ENCODE measurements at regions not wholly inside any gene's neighbourhood (a gene's known extent, or its start where the extent isn't known, plus 50 kb on each side); places are given as distances from the start of the nearest gene placed in this dataset.

- no peak overlapping the region for H3K4me3 ChIP-seq
- ATAC-seq: no peak
- H3K27me3 ChIP-seq: peaks cover 3% of the 10 kb centered on the region
- H3K4me1 ChIP-seq: no peaks in the 10 kb centered on the region
- peaks cover 0 to 3% (median 0%) of the 10 kb centered on the region in 3 donors for H3K9me3 ChIP-seq
- no peaks in the 10 kb centered on the region for H3K36me3 ChIP-seq
- TF ChIP-seq POLR2AphosphoS5 (IDR thresholded peaks at IDR 0.05) (no peak), POLR2A (IDR thresholded peaks at IDR 0.05) (no peak)
- no peak overlapping the region for H3K27ac ChIP-seq
- 49 to 56% methylated on average over 3 of the region's 3 CpGs for WGBS, 2 donors (ENCODE audit: low coverage in 1 of 2)
Observed at GRCh38 chr12:5348057-5348456, 83.9 kb upstream of the NTF3 start.

- no peaks in the 10 kb centered on the region for H3K36me3 ChIP-seq
- no peak overlapping the region for H3K4me3 ChIP-seq
- no peaks in the 10 kb centered on the region for H3K4me1 ChIP-seq
- 56% methylated on average over 4 of the region's 4 CpGs; no CpG with 5 or more reads in 1 of the 2 donors for WGBS, 2 donors (ENCODE audit: low coverage in 1 of 2)
- H3K27me3 ChIP-seq: no peaks in the 10 kb centered on the region
- H3K9me3 ChIP-seq: peaks cover 0 to 8% (median 0%) of the 10 kb centered on the region in 3 donors
- no peak overlapping the region for H3K27ac ChIP-seq
- TF ChIP-seq EP300 (IDR thresholded peaks at IDR 0.05) (no peak), POLR2A (IDR thresholded peaks at IDR 0.05) (no peak), CTCF (IDR thresholded peaks at IDR 0.05) (no peak), POLR2AphosphoS5 (IDR thresholded peaks at IDR 0.05) (no peak)
- ATAC-seq: no peak
Observed at GRCh38 chr12:5348491-5348890, 83.4 kb upstream of the NTF3 start.

GRCh38 chr12:5364036-5364770, 67.7 kb upstream of the NTF3 start:
- Histone ChIP-seq H3K4me3 (no peak overlapping the region), H3K27me3 (peaks cover 4% of the 10 kb centered on the region), H3K9me3 (no peaks in the 10 kb centered on the region), H3K4me1 (no peaks in the 10 kb centered on the region), H3K36me3 (no peaks in the 10 kb centered on the region), H3K27ac (no peak overlapping the region)
- no peak for ATAC-seq
- TF ChIP-seq POLR2A (IDR thresholded peaks at IDR 0.05) (no peak), CTCF (IDR thresholded peaks at IDR 0.05) (no peak), POLR2AphosphoS5 (IDR thresholded peaks at IDR 0.05) (no peak)
- 78 to 85% methylated on average over 5 of the region's 5 CpGs for WGBS, 2 donors (ENCODE audit: low coverage in 1 of 2)

- Histone ChIP-seq H3K27ac (no peak overlapping the region), H3K27me3 (no peaks in the 10 kb centered on the region), H3K36me3 (no peaks in the 10 kb centered on the region), H3K4me3 (no peak overlapping the region), H3K4me1 (no peaks in the 10 kb centered on the region), H3K9me3 (no peaks in the 10 kb centered on the region)
- ATAC-seq: no peak
- 65 to 78% methylated on average over 6 of the region's 6 CpGs for WGBS, 2 donors (ENCODE audit: low coverage in 1 of 2)
- no peak for TF ChIP-seq POLR2AphosphoS5 (IDR thresholded peaks at IDR 0.05)
Observed at GRCh38 chr12:5369298-5369697, 62.6 kb upstream of the NTF3 start.

GRCh38 chr12:5371631-5372030, 60.3 kb upstream of the NTF3 start:
- Histone ChIP-seq H3K9me3 (no peaks in the 10 kb centered on the region), H3K27ac (no peak overlapping the region), H3K4me1 (no peaks in the 10 kb centered on the region), H3K27me3 (no peaks in the 10 kb centered on the region), H3K36me3 (no peaks in the 10 kb centered on the region), H3K4me3 (no peak overlapping the region)
- WGBS, 2 donors (ENCODE audit: low coverage in 1 of 2): 74 to 86% methylated on average over 2 of the region's 3 CpGs
- ATAC-seq: no peak
- TF ChIP-seq POLR2A (IDR thresholded peaks at IDR 0.05) (no peak), CTCF (IDR thresholded peaks at IDR 0.05) (no peak), POLR2AphosphoS5 (IDR thresholded peaks at IDR 0.05) (no peak)

GRCh38 chr12:5374713-5375112, 57.2 kb upstream of the NTF3 start:
- H3K36me3 ChIP-seq: no peaks in the 10 kb centered on the region
- no peaks in the 10 kb centered on the region for H3K9me3 ChIP-seq
- 57 to 100% methylated on average over 1 of the region's 1 CpG for WGBS, 2 donors (ENCODE audit: low coverage in 1 of 2)
- TF ChIP-seq EP300 (IDR thresholded peaks at IDR 0.05) (no peak), POLR2A (IDR thresholded peaks at IDR 0.05) (no peak), CTCF (IDR thresholded peaks at IDR 0.05) (no peak), POLR2AphosphoS5 (IDR thresholded peaks at IDR 0.05) (no peak)
- no peaks in the 10 kb centered on the region for H3K4me1 ChIP-seq
- no peak overlapping the region for H3K27ac ChIP-seq
- H3K4me3 ChIP-seq: no peak overlapping the region
- no peak for ATAC-seq
- peaks cover 2% of the 10 kb centered on the region for H3K27me3 ChIP-seq

Data from gastroesophageal sphincter (tissue), 4 donors.